IMR-90 (cell line): ENCODE measurements at regions not wholly inside any gene's neighbourhood (a gene's known extent, or its start where the extent isn't known, plus 50 kb on each side); places are given as distances from the start of the nearest gene placed in this dataset.

Source experiments
- ATAC-seq: fragments of 200-7000 bp; cut with Tn5 transposase; 2 replicates; pipeline ENCODE4 v1.9.1; 2020; ENCODE audit warnings: low read depth, mild to moderate bottlenecking, moderate library complexity
- BruUV-seq: library from RNA; stranded (reverse); fragments of 400-500 nt; replicated peaks from 2 replicates; lab custom pipeline; 2021; lab: Mats Ljungman, UMichigan
- CTCF ChIA-PET: fragments of 300-600 bp; formaldehyde crosslinking; extraction: SDS; loops from one replicate; lab custom pipeline; 2021; ENCODE audit warnings: antibody characterized with exemption; lab: Yijun Ruan, JAX
- POLR2A ChIA-PET: fragments of 300-600 bp; sonication (Branson Sonifier 250); formaldehyde crosslinking; loops from one replicate; lab custom pipeline; 2022; ENCODE audit warnings: antibody characterized with exemption; ENCODE audit not compliant: unreplicated experiment; lab: Charles Lee
- DNase-seq: peaks from one replicate; pipeline ENCODE4 v3.0.0; 2013
- H2AFZ ChIP-seq: replicated peaks from 2 replicates; pipeline ENCODE3; 2013; ENCODE audit warnings: low read length, mild to moderate bottlenecking; ENCODE audit not compliant: poor library complexity
- H2AK5ac ChIP-seq: 2 replicates; pipeline ENCODE4 v1.6.1; 2013; ENCODE audit warnings: low read depth, low read length, inconsistent platforms
- H2AK9ac ChIP-seq: replicated peaks from 2 replicates; pipeline ENCODE3; 2013; ENCODE audit warnings: mild to moderate bottlenecking, low read depth, low read length, moderate library complexity; ENCODE audit not compliant: poor library complexity
- H2BK120ac ChIP-seq: 2 replicates; pipeline ENCODE4 v1.6.1; 2013; ENCODE audit warnings: low read depth, low read length, inconsistent platforms
- H2BK15ac ChIP-seq: 3 replicates; pipeline ENCODE4 v1.6.1; 2013; ENCODE audit warnings: low read depth, low read length, inconsistent platforms
- H2BK20ac ChIP-seq: 2 replicates; pipeline ENCODE4 v1.6.1; 2013; ENCODE audit warnings: low read depth, mild to moderate bottlenecking, inconsistent platforms, low read length, moderate library complexity
- H2BK5ac ChIP-seq: 2 replicates; pipeline ENCODE4 v1.6.1; 2013; ENCODE audit warnings: mild to moderate bottlenecking, low read depth, low read length, inconsistent platforms; ENCODE audit not compliant: poor library complexity, severe bottlenecking
- H3K14ac ChIP-seq: replicated peaks from 2 replicates; pipeline ENCODE4 v1.6.1; 2013; ENCODE audit warnings: low read depth, low read length, inconsistent platforms
- H3K18ac ChIP-seq: 2 replicates; pipeline ENCODE4 v1.6.1; 2013; ENCODE audit warnings: low read depth, low read length, control low read depth
- H3K23ac ChIP-seq: 2 replicates; pipeline ENCODE4 v1.6.1; 2013; ENCODE audit warnings: low read depth, low read length, inconsistent platforms
- H3K27ac ChIP-seq: 2 replicates; pipeline ENCODE4 v1.5.1; 2013; ENCODE audit warnings: mild to moderate bottlenecking, control low read depth, low read length; ENCODE audit not compliant: insufficient read depth
- H3K27me3 ChIP-seq: 2 replicates; pipeline ENCODE4 v1.6.1; 2013; ENCODE audit warnings: low read length; ENCODE audit not compliant: control insufficient read depth, insufficient read depth
- H3K36me3 ChIP-seq: 2 replicates; pipeline ENCODE4 v1.6.1; 2013; ENCODE audit warnings: low read length, mixed read lengths; ENCODE audit not compliant: control insufficient read depth, insufficient read depth
- H3K4ac ChIP-seq: 2 replicates; pipeline ENCODE4 v1.6.1; 2013; ENCODE audit warnings: low read depth, low read length, inconsistent platforms
- H3K4me1 ChIP-seq: 2 replicates; pipeline ENCODE4 v1.6.1; 2013; ENCODE audit warnings: low read length, mixed read lengths; ENCODE audit not compliant: control insufficient read depth, insufficient read depth
- H3K4me2 ChIP-seq: 2 replicates; pipeline ENCODE4 v1.6.1; 2013; ENCODE audit warnings: low read depth, mild to moderate bottlenecking, control low read depth, low read length, moderate library complexity
- H3K4me3 ChIP-seq: 2 replicates; pipeline ENCODE4 v1.5.1; 2013; ENCODE audit warnings: low read depth, mild to moderate bottlenecking, control low read depth, low read length, moderate library complexity; ENCODE audit not compliant: insufficient read depth
- H3K56ac ChIP-seq: 2 replicates; pipeline ENCODE4 v1.6.1; 2013; ENCODE audit warnings: low read length, inconsistent platforms; ENCODE audit not compliant: insufficient read depth; ENCODE audit errors: extremely low read depth
- H3K79me1 ChIP-seq, 2 experiments: 2 replicates each; pipeline ENCODE4 v1.6.1; 2013; ENCODE audit warnings: low read length in 2 of 2, inconsistent platforms in 1 of 2, low read depth in 1 of 2
- H3K9ac ChIP-seq: 2 replicates; pipeline ENCODE4 v1.6.1; 2013; ENCODE audit warnings: low read depth, low read length, control low read depth
- H3K9me1 ChIP-seq: 2 replicates; pipeline ENCODE4 v1.6.1; 2013; ENCODE audit warnings: low read length, inconsistent platforms; ENCODE audit not compliant: insufficient read depth
- H3K9me3 ChIP-seq: 2 replicates; pipeline ENCODE4 v1.6.1; 2013; ENCODE audit warnings: low read length; ENCODE audit not compliant: control insufficient read depth, insufficient read depth
- H4K20me1 ChIP-seq: 2 replicates; pipeline ENCODE4 v1.6.1; 2013; ENCODE audit warnings: low read length, inconsistent platforms; ENCODE audit not compliant: insufficient read depth
- H4K5ac ChIP-seq: 2 replicates; pipeline ENCODE4 v1.6.1; 2013; ENCODE audit warnings: mild to moderate bottlenecking, low read depth, low read length, control low read depth
- H4K8ac ChIP-seq, 2 experiments: 2 replicates each; pipeline ENCODE4 v1.6.1; 2013; ENCODE audit warnings: low read depth in 2 of 2, low read length in 2 of 2, control low read depth in 1 of 2, inconsistent platforms in 1 of 2
- H4K91ac ChIP-seq: 2 replicates; pipeline ENCODE4 v1.6.1; 2013; ENCODE audit warnings: low read depth, low read length, inconsistent platforms; ENCODE audit not compliant: insufficient read depth
- BHLHE40 ChIP-seq: fragments of 150-350 bp; IDR thresholded peaks from 2 replicates; pipeline ENCODE4 v1.6.1; 2016; ENCODE audit warnings: mild to moderate bottlenecking, low read depth, low read length
- CHD1 ChIP-seq: IDR thresholded peaks from 2 replicates; pipeline ENCODE4 v1.6.1; 2012; ENCODE audit warnings: low read depth, low read length, improper control_type of control experiment
- MXI1 ChIP-seq: IDR thresholded peaks from 2 replicates; pipeline ENCODE4 v1.6.1; 2012; ENCODE audit warnings: low read depth, mild to moderate bottlenecking, low read length, moderate library complexity, borderline replicate concordance
- WGBS, 2 experiments: methylation state at CpG; one replicate each; pipeline versions ENCODE4 v1.1.5 to v1.1.7; 2013; ENCODE audit warnings: missing lambda C conversion rate in 2 of 2; ENCODE audit not compliant: insufficient read length in 1 of 2; ENCODE audit errors: extremely low coverage in 2 of 2; 5-methylcytosine and 5-hydroxymethylcytosine counted together
- dilution Hi-C: fragments of 300-500 bp; cut with HindIII; formaldehyde crosslinking; loops from one replicate; pipeline ENCODE4 v1.14.3; 2018; ENCODE audit warnings: low sequenced_read_pairs; ENCODE audit not compliant: unreplicated experiment
- in situ Hi-C: fragments of 300-500 bp; cut with MboI; formaldehyde crosslinking; loops from 3 replicates; pipeline ENCODE4 v1.14.3; 2019; ENCODE audit warnings: low sequenced_read_pairs, inconsistent platforms, mixed read lengths
- intact Hi-C: fragments of 100-400 bp; cut with micrococcal nuclease; formaldehyde crosslinking; loops from 2 replicates; pipeline ENCODE4 v1.10.0; 2022

DNA sequence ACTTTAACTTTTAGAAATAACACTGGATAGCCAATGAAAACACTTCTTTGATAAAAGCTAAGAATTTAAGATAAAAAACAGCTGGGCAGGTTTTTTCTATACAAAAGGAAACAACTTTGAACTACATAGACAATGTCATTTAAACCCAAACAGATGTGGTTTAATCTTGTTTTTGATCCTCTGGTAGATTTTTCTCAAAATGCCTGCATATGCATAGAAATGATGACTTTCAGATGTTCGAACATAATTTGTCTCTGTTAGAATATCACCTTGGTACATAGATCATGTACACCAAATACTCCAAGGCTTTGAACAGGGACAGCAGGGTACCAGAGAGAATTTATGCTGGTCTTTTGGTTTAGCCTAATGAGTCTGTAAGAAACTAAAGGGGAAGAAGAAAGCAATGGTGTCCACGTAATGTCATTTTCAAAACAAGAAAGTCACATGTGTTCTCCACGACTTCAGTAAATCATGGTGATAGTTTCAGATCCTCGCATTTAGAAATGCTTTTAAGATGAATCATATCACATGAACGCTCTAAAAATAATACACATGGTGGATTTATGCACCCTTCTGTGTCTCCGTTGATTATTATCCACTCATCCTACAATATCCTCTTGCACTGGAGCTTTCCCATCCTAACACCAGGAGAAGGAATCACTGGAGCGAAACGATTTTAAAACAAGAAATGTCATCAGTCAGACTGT lies 160.1 kb upstream of the PDZRN3 start:
- in situ Hi-C loops = loop anchor here (10.0 kb wide), 1 partner anchor 270 kb away; no protein-coding TSS in a partner anchor
- peak overlapping the region; percentile 54; the same call in 1 of the 2 replicates for H3K4ac ChIP-seq
- no peak overlapping the region for H4K5ac ChIP-seq
- H3K4me1 ChIP-seq = 0 out of 2 replicates have a peak, but pooled peaks cover 2% of the 10 kb centered on the region
- H4K8ac ChIP-seq = peak overlapping the region in 1 of 2 experiments; percentile 74; a peak in 3 of 4 replicates
- H2AFZ ChIP-seq = no peak overlapping the region
- H4K91ac ChIP-seq = peak overlapping the region; percentile 15; the same call in 1 of the 2 replicates
- no peak overlapping the region; the same call in 1 of the 2 replicates for H2AK5ac ChIP-seq
- TF ChIP-seq MXI1 = no peak
- no peak for TF ChIP-seq CHD1
- TF ChIP-seq BHLHE40 = no peak
- peak overlapping the region; percentile 81 for H2BK20ac ChIP-seq
- peak overlapping the region; percentile 71; the same call in 1 of the 3 replicates for H2BK15ac ChIP-seq
- H3K27me3 ChIP-seq = no peaks in the 10 kb centered on the region
- peak overlapping the region; percentile 37 for H3K14ac ChIP-seq
- H3K23ac ChIP-seq = no peak overlapping the region
- no peaks in the 10 kb centered on the region; the same call in 1 of the 2 replicates for H3K9me1 ChIP-seq
- peak overlapping the region; percentile 73 for H2BK5ac ChIP-seq
- H2BK120ac ChIP-seq = peak overlapping the region; percentile 84; the same call in 1 of the 2 replicates
- ChIA-PET POLR2A (no interaction called here), CTCF (interaction anchor here (0.6 to 0.8 kb wide), 3 partner anchors 16 to 323 kb away, joined by 3 read pairs; no protein-coding TSS in a partner anchor)
- H3K4me3 ChIP-seq = no peak overlapping the region
- no peak overlapping the region for H3K27ac ChIP-seq
- no peaks in the 10 kb centered on the region for H3K9me3 ChIP-seq
- no peaks in the 10 kb centered on the region for H4K20me1 ChIP-seq
- H3K18ac ChIP-seq = peak overlapping the region; percentile 64; the same call in 1 of the 2 replicates
- H3K56ac ChIP-seq = no peak overlapping the region
- no peak for ATAC-seq
- no peaks in the 10 kb centered on the region for H3K36me3 ChIP-seq
- intact Hi-C loops = loop anchor here (5.0 kb wide), 2 partner anchors 62 to 163 kb away; partner anchors contain the start of gene PDZRN3
- no peak overlapping the region for H3K9ac ChIP-seq
- no CpG with 5 or more reads among the region's 8 CpGs for WGBS, 2 experiments
- H2AK9ac ChIP-seq = no peak overlapping the region
- peak overlapping the region; percentile 39; the same call in 1 of the 2 replicates for H3K4me2 ChIP-seq
- dilution Hi-C loops = no loop called here
- DNase-seq = peak; percentile 60
- H3K79me1 ChIP-seq = no peaks in the 10 kb centered on the region
- BruUV-seq = no TSS peak
